OCI-LY7 (cell line): ENCODE measurements at regions not wholly inside any gene's neighbourhood (a gene's known extent, or its start where the extent isn't known, plus 50 kb on each side); places are given as distances from the start of the nearest gene placed in this dataset.

Experiments
- BruUV-seq: library from RNA; stranded (reverse); fragments of 400-500 nt; replicated peaks from 2 replicates; lab custom pipeline; 2021; lab: Mats Ljungman, UMichigan
- CTCF ChIA-PET: fragments of 300-600 bp; sonication (Branson Sonifier 250); formaldehyde crosslinking; loops from one replicate; lab custom pipeline; 2022; ENCODE audit warnings: antibody characterized with exemption; ENCODE audit not compliant: unreplicated experiment; lab: Charles Lee
- POLR2A ChIA-PET: fragments of 300-600 bp; sonication (Branson Sonifier 250); formaldehyde crosslinking; loops from one replicate; lab custom pipeline; 2022; ENCODE audit warnings: antibody characterized with exemption; lab: Charles Lee
- DNase-seq: peaks from one replicate; pipeline ENCODE4 v3.0.0-alpha.2; 2015; ENCODE audit warnings: low spot score
- H2AFZ ChIP-seq: fragments of 200-600 bp; sonication (generic), shearing (Covaris generic); 2 replicates; pipeline ENCODE4 v1.6.1; 2014; ENCODE audit warnings: mild to moderate bottlenecking, antibody characterized with exemption, low read length, moderate library complexity
- H3K27ac ChIP-seq: fragments of 200-600 bp; sonication (generic); 2 replicates; pipeline ENCODE4 v1.5.1; 2014; ENCODE audit warnings: mixed run types, low read depth, mild to moderate bottlenecking, moderate library complexity, low read length, inconsistent platforms; ENCODE audit not compliant: poor library complexity, severe bottlenecking
- H3K36me3 ChIP-seq: fragments of 200-600 bp; sonication (generic); 2 replicates; pipeline ENCODE4 v1.6.1; 2014; ENCODE audit warnings: mild to moderate bottlenecking, antibody characterized with exemption, low read length, moderate library complexity, mixed read lengths; ENCODE audit not compliant: insufficient read depth
- H3K4me1 ChIP-seq: fragments of 200-600 bp; sonication (generic); 2 replicates; pipeline ENCODE4 v1.5.1; 2014; ENCODE audit warnings: mild to moderate bottlenecking, low read length; ENCODE audit not compliant: insufficient read depth, poor library complexity, severe bottlenecking
- H3K4me2 ChIP-seq: fragments of 200-600 bp; sonication (generic); 2 replicates; pipeline ENCODE4 v1.6.1; 2014; ENCODE audit warnings: mild to moderate bottlenecking, low read length
- H3K4me3 ChIP-seq: fragments of 200-600 bp; sonication (generic); 2 replicates; pipeline ENCODE4 v1.5.1; 2014; ENCODE audit warnings: mild to moderate bottlenecking, low read depth, low read length; ENCODE audit not compliant: poor library complexity, severe bottlenecking
- H3K79me2 ChIP-seq: fragments of 200-600 bp; sonication (generic); 2 replicates; pipeline ENCODE4 v1.6.1; 2016; ENCODE audit warnings: low read depth, mild to moderate bottlenecking, low read length, moderate library complexity, mixed read lengths; ENCODE audit not compliant: insufficient read depth
- H3K9me2 ChIP-seq: fragments of 200-600 bp; sonication (generic); 2 replicates; pipeline ENCODE4 v1.6.1; 2016; ENCODE audit warnings: mild to moderate bottlenecking, low read length, mixed read lengths; ENCODE audit not compliant: insufficient read depth
- H3K9me3 ChIP-seq: fragments of 200-600 bp; sonication (generic); 2 replicates; pipeline ENCODE4 v1.6.1; 2014; ENCODE audit warnings: mild to moderate bottlenecking, mixed run types, low read length, mixed read lengths
- H4K20me1 ChIP-seq: fragments of 200-600 bp; sonication (generic); 2 replicates; pipeline ENCODE4 v1.6.1; 2014; ENCODE audit warnings: mild to moderate bottlenecking, antibody characterized with exemption, low read length, moderate library complexity, mixed read lengths; ENCODE audit not compliant: insufficient read depth
- EZH2phosphoT487 ChIP-seq: fragments of 200-600 bp; sonication (generic); IDR thresholded peaks from 2 replicates; pipeline ENCODE4 v1.6.1; 2018; ENCODE audit warnings: low read depth, borderline replicate concordance, mild to moderate bottlenecking, mixed run types, antibody characterized with exemption, low read length, moderate library complexity, mixed read lengths
- intact Hi-C: fragments of 100-400 bp; cut with micrococcal nuclease; formaldehyde crosslinking; loops from one replicate; pipeline ENCODE4 v1.10.0; 2022; ENCODE audit not compliant: unreplicated experiment
- TF ChIP-seq, protein P1 (sequence below): fragments of 200-600 bp; sonication (generic); conservative IDR thresholded peaks from 2 replicates; pipeline ENCODE4 v1.5.1; 2014; ENCODE audit warnings: mild to moderate bottlenecking, antibody characterized with exemption, low read length, moderate library complexity, mixed read lengths

DNA sequence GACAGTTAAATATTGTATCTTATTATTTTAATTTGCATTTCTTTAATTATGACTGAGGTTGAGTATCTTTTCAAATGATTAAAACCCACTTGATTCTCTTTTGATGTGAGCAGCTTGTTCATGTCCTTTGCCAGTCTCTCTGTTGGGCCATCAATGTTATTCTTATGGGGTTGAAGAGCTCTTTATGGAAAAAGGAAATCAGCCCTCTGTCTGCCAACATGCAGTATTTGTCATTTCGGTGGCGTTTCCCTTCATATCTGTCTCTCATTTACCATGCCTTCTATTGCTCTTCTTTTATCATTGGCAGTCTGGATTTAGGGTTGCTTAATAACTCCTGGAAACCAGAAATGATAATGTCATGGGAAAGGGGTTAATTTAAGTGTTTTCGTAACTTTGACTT is 340.7 kb upstream of the DNAJC19 start:
- intact Hi-C loops, result no loop called here
- TF ChIP-seq, protein P1, sequence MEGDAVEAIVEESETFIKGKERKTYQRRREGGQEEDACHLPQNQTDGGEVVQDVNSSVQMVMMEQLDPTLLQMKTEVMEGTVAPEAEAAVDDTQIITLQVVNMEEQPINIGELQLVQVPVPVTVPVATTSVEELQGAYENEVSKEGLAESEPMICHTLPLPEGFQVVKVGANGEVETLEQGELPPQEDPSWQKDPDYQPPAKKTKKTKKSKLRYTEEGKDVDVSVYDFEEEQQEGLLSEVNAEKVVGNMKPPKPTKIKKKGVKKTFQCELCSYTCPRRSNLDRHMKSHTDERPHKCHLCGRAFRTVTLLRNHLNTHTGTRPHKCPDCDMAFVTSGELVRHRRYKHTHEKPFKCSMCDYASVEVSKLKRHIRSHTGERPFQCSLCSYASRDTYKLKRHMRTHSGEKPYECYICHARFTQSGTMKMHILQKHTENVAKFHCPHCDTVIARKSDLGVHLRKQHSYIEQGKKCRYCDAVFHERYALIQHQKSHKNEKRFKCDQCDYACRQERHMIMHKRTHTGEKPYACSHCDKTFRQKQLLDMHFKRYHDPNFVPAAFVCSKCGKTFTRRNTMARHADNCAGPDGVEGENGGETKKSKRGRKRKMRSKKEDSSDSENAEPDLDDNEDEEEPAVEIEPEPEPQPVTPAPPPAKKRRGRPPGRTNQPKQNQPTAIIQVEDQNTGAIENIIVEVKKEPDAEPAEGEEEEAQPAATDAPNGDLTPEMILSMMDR, result no peak
- no peak for TF ChIP-seq EZH2phosphoT487
- ChIA-PET POLR2A (interaction anchor here (0.8 kb wide), 1 partner anchor 347 kb away, joined by 3 read pairs; no protein-coding TSS in a partner anchor), CTCF (no interaction called here)
- no peaks in the 10 kb centered on the region for H3K9me3 ChIP-seq
- no TSS peak for BruUV-seq
- H3K9me2 ChIP-seq, result no peaks in the 10 kb centered on the region
- no peak overlapping the region for H3K4me3 ChIP-seq
- no peak for DNase-seq
- no peaks in the 10 kb centered on the region for H3K79me2 ChIP-seq
- H4K20me1 ChIP-seq, result no peaks in the 10 kb centered on the region
- no peaks in the 10 kb centered on the region for H3K4me1 ChIP-seq
- no peak overlapping the region for H2AFZ ChIP-seq
- no peak overlapping the region for H3K27ac ChIP-seq
- H3K4me2 ChIP-seq, result no peak overlapping the region; the same call in 1 of the 2 replicates
- H3K36me3 ChIP-seq, result no peaks in the 10 kb centered on the region

GRCh38 chr3:181329024-181329423 is 339.5 kb upstream of the DNAJC19 start:
- Histone ChIP-seq H3K9me2 (no peaks in the 10 kb centered on the region), H3K4me2 (no peak overlapping the region), H3K4me1 (no peaks in the 10 kb centered on the region), H3K79me2 (no peaks in the 10 kb centered on the region), H4K20me1 (no peaks in the 10 kb centered on the region), H2AFZ (no peak overlapping the region), H3K36me3 (no peaks in the 10 kb centered on the region), H3K9me3 (no peaks in the 10 kb centered on the region), H3K27ac (no peak overlapping the region), H3K4me3 (no peak overlapping the region)
- BruUV-seq, result no TSS peak
- ChIA-PET POLR2A (no interaction called here), CTCF (interaction anchor here (0.9 kb wide), 1 partner anchor 373 kb away, joined by 3 read pairs; no protein-coding TSS in a partner anchor)
- intact Hi-C loops, result loop anchor here (5.0 to 10.0 kb wide), 3 partner anchors 916 to 1356 kb away; no protein-coding TSS in a partner anchor
- TF ChIP-seq, protein P1, result no peak
- no peak for TF ChIP-seq EZH2phosphoT487
- no peak for DNase-seq

DNA sequence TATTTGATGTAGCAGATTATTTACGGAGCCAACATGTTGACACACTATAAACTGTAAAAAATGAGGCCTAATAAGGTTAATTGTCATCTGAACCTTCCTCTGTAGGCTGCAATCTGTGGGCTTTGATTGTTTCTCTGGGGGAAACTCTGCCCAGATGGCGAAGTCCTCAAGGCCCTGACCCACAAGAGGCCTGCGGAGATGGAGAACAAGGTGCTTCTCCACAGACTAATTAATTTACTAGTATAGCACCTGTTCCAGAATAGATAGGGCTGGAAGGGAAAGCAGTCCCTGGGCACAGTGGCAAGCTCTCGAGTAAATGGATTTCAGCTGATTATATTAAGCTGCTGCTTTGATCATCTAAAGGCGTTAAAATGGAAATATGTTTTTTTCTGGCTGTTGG is 338.8 kb upstream of the DNAJC19 start:
- Histone ChIP-seq H3K36me3 (no peaks in the 10 kb centered on the region), H4K20me1 (no peaks in the 10 kb centered on the region), H3K27ac (no peak overlapping the region), H3K4me1 (no peaks in the 10 kb centered on the region), H2AFZ (no peak overlapping the region), H3K4me2 (no peak overlapping the region), H3K79me2 (no peaks in the 10 kb centered on the region), H3K9me2 (no peaks in the 10 kb centered on the region), H3K9me3 (no peaks in the 10 kb centered on the region), H3K4me3 (no peak overlapping the region)
- ChIA-PET CTCF (no interaction called here), POLR2A (no interaction called here)
- DNase-seq, result no peak
- no TSS peak for BruUV-seq
- TF ChIP-seq EZH2phosphoT487, result no peak
- TF ChIP-seq, protein P1, result no peak
- intact Hi-C loops, result loop anchor here (5.0 to 10.0 kb wide), 3 partner anchors 916 to 1356 kb away; no protein-coding TSS in a partner anchor
